AG09319 (cell line): ENCODE measurements at regions not wholly inside any gene's neighbourhood (a gene's known extent, or its start where the extent isn't known, plus 50 kb on each side); places are given as distances from the start of the nearest gene placed in this dataset.
"Not testable (repeated sequence)": the region's sequence is repeated elsewhere in the genome, so short reads cannot be mapped to it uniquely, and the experiment has no call there.

ENCODE experiments used
- DNase-seq: peaks from one replicate; pipeline ENCODE4 v3.0.0-alpha.2; 2010; ENCODE audit warnings: low read depth; ENCODE audit errors: extremely low read depth
- CTCF ChIP-seq: IDR thresholded peaks from 2 replicates; pipeline ENCODE4 v1.5.1; 2011; ENCODE audit warnings: low read depth, mild to moderate bottlenecking, inconsistent platforms, low read length, moderate library complexity

GRCh38 chr10:123221418-123221817, 67.2 kb downstream of the BUB3 start:
- DNase-seq, result no peak
- TF ChIP-seq CTCF, result no peak

- no peak for TF ChIP-seq CTCF
- DNase-seq, result no peak
These were observed 68.6 kb downstream of the BUB3 start for GRCh38 chr10:123222832-123223231.

GRCh38 chr10:123227706-123228105, 73.5 kb downstream of the BUB3 start:
- no peak for DNase-seq
- no peak for TF ChIP-seq CTCF

GRCh38 chr10:123229927-123230630, 75.9 kb downstream of the BUB3 start:
- no peak for DNase-seq
- no peak for TF ChIP-seq CTCF

GRCh38 chr10:123232879-123233278, 78.7 kb downstream of the BUB3 start:
- not testable (repeated sequence) for DNase-seq

GRCh38 chr10:123235014-123235413, 80.8 kb downstream of the BUB3 start:
- DNase-seq, result not testable (repeated sequence)

- TF ChIP-seq CTCF, result no peak
- no peak for DNase-seq
These were observed 81.9 kb downstream of the BUB3 start for GRCh38 chr10:123236126-123236525.

- TF ChIP-seq CTCF, result no peak
- DNase-seq, result no peak
These were observed 86.0 kb downstream of the BUB3 start for GRCh38 chr10:123240250-123240649.
